HG03066 (cell line): ENCODE measurements at regions not wholly inside any gene's neighbourhood (a gene's known extent, or its start where the extent isn't known, plus 50 kb on each side); places are given as distances from the start of the nearest gene placed in this dataset.

Experiments
- ATAC-seq: cut with Tn5 transposase; IDR thresholded peaks from one replicate; pipeline ENCODE4 v1.9.1; 2021; ENCODE audit warnings: low read depth; ENCODE audit not compliant: unreplicated experiment

- ATAC-seq: no peak
Observed at GRCh38 chr2:118356051-118356450, 267.8 kb downstream of the INSIG2 start.

DNA sequence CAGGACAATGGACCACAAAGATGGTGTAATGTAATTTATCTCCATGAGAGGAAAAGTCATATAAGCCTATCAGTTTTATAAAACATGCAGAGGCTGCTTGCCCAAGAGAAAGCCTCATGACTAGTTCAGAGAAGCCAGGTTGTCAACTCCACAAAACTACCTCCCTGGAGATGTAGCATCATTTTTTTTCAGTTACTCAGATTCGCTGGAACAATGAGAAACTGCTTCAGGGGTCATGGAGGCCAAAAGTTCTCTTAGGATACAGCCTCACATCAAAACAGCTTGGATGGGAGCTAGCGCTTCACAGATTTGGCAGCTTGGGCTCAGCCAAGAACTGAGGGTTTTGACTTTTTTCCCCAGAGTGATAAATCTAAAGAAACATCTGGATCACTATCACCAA is 263.5 kb downstream of the INSIG2 start:
- ATAC-seq: no peak

DNA sequence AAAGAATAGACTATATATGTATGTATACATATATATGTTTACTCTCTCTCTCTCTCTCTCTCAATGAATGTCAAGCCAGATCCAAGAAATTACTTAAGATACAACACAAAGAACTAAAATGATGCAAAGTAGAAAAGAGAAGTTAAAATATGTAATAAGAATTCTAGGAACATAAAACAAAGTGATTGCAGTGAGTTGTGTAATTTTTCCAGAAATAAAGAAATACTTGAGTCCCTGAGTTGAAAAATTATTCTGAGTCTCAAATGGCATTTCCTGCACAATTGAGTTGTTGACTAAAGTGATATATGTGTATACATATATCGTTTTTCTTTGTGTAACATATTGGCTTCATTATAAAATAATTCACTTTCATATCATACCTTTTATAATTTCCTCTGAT is 262.4 kb downstream of the INSIG2 start:
- no peak for ATAC-seq

GRCh38 chr2:118349365-118349764 is 261.1 kb downstream of the INSIG2 start:
- no peak for ATAC-seq

GRCh38 chr2:118348380-118349034 is 260.2 kb downstream of the INSIG2 start:
- no peak for ATAC-seq

GRCh38 chr2:118345465-118345864 is 257.2 kb downstream of the INSIG2 start:
- ATAC-seq: no peak

- no peak for ATAC-seq
Observed at GRCh38 chr2:118340103-118340502, 251.8 kb downstream of the INSIG2 start.

- no peak for ATAC-seq
Observed at GRCh38 chr2:118339386-118339785, 251.1 kb downstream of the INSIG2 start.

GRCh38 chr2:118333664-118334063 is 245.4 kb downstream of the INSIG2 start:
- no peak for ATAC-seq

- ATAC-seq: no peak
Observed at GRCh38 chr2:118325321-118325955, 237.2 kb downstream of the INSIG2 start.

DNA sequence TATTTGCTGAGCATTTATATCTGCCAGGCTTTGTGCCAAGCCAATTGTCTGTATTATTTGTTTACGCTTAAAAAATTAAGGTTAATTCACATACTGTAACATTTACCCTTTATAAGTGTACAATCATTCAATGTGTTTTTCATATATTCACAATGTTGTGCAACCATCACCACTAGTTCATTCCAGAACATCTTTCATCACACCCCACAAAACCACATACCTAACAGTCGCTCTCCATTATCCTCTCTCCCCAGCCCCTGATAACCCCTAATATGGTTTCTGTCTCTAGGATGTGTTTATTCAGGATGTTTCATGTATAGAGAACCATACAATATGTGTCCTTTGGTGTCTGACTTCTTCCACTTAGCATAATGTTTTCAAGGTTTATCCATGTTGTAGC is 234.1 kb downstream of the INSIG2 start:
- no peak for ATAC-seq

GRCh38 chr2:118321432-118322105 is 233.3 kb downstream of the INSIG2 start:
- no peak for ATAC-seq

- no peak for ATAC-seq
Observed at GRCh38 chr2:118320658-118321057, 232.4 kb downstream of the INSIG2 start.

GRCh38 chr2:118320196-118320595 is 231.9 kb downstream of the INSIG2 start:
- no peak for ATAC-seq

GRCh38 chr2:118319271-118319684 is 231.0 kb downstream of the INSIG2 start:
- ATAC-seq: no peak

DNA sequence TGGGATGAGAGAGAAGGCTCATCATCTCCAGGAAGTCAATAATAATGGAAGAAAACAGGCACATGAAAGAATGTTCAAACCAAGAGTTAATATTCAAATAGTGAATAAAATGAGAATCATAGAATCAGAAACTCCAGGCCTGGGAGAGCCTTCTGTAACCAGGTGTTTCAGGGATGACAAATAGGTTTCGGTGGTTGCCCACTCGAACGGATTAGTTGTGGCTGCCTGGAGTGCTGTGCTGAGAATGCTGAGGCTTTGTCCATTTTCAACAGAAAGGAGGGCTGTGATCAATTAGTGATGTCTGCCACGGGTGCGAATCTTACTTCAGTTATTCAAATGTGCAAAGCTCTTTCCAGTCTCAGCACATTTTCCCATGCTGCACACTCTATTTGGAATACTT is 227.3 kb downstream of the INSIG2 start:
- ATAC-seq: no peak

DNA sequence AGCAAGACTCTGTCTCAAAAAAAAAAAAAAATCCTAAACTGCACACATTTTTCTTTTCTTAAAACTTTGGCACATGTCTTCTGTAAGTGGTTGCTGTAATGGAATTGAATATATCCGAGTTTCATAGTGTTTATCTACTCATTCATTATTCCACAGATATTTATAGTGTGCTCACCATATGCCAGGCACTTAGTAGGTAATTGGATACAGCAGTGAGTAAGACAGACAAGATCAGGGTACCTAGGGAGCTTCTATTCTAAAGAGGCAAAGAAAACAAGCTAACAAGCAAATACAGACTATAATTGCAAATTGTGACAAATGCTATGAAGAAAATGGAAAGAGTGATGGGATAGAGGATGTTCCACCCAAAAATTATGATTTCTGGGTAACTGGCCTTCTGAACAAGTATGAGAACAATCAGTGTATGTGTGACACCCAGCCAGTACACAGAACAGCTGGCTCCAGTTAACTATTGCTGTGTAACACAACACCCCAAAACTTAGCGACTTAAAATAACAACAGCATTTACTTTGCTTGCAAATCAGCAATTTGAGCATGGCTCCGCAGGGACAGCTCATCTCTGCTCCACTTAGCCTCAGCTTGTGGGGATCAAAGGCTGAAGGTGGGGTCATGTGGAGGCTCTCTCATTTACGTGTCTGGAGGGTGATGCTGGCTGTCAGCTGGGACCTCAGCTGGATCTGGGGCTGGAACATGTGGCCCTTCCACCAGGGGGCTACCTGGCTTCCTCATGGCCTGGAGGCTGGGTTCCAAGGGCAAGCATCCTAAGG is 224.9 kb downstream of the INSIG2 start:
- no peak for ATAC-seq

- ATAC-seq: no peak
Observed at GRCh38 chr2:118310681-118311429, 222.6 kb downstream of the INSIG2 start.

- peak; percentile 66 for ATAC-seq
Observed at GRCh38 chr2:118309946-118310680, 221.8 kb downstream of the INSIG2 start.
